A673 (cell line): ENCODE measurements at regions not wholly inside any gene's neighbourhood (a gene's known extent, or its start where the extent isn't known, plus 50 kb on each side); places are given as distances from the start of the nearest gene placed in this dataset.

Experiments
- BruUV-seq: library from RNA; stranded (reverse); fragments of 400-500 nt; replicated peaks from 2 replicates; lab custom pipeline; 2021; lab: Mats Ljungman, UMichigan
- CTCF ChIA-PET: fragments of 300-600 bp; sonication (Branson Sonifier 250); formaldehyde crosslinking; loops from one replicate; lab custom pipeline; 2022; ENCODE audit warnings: antibody characterized with exemption; lab: Charles Lee
- POLR2A ChIA-PET: fragments of 300-600 bp; sonication (Branson Sonifier 250); formaldehyde crosslinking; loops from one replicate; lab custom pipeline; 2022; ENCODE audit warnings: antibody characterized with exemption; ENCODE audit not compliant: low non-redundant PET; lab: Charles Lee
- DNase-seq: peaks from one replicate; pipeline ENCODE4 v3.0.0-alpha.2; 2015; ENCODE audit warnings: low spot score
- H3K27ac ChIP-seq: fragments of 200-600 bp; sonication (generic); 2 replicates; pipeline ENCODE4 v1.5.1; 2016; ENCODE audit warnings: mixed run types, low read depth, mild to moderate bottlenecking, mixed read lengths, antibody characterized with exemption, low read length; ENCODE audit not compliant: poor library complexity, severe bottlenecking
- H3K27me3 ChIP-seq: fragments of 200-600 bp; sonication (generic); replicated peaks from 2 replicates; pipeline ENCODE4 v1.6.1; 2017; ENCODE audit warnings: mixed run types, low read depth, mild to moderate bottlenecking, mixed read lengths, antibody characterized with exemption, low read length; ENCODE audit not compliant: insufficient read depth, poor library complexity
- H3K36me3 ChIP-seq: fragments of 200-600 bp; sonication (generic); 2 replicates; pipeline ENCODE4 v1.6.1; 2016; ENCODE audit warnings: mixed run types, mild to moderate bottlenecking, mixed read lengths, antibody characterized with exemption, low read length; ENCODE audit not compliant: insufficient read depth, poor library complexity, severe bottlenecking
- H3K4me1 ChIP-seq: fragments of 200-600 bp; sonication (generic); 2 replicates; pipeline ENCODE4 v1.6.1; 2017; ENCODE audit warnings: mixed run types, mild to moderate bottlenecking, mixed read lengths, antibody characterized with exemption, low read length; ENCODE audit not compliant: insufficient read depth, poor library complexity, severe bottlenecking
- H3K4me3 ChIP-seq: fragments of 200-600 bp; sonication (generic); 2 replicates; pipeline ENCODE4 v1.5.1; 2016; ENCODE audit warnings: low read depth, mixed run types, mild to moderate bottlenecking, mixed read lengths, low read length; ENCODE audit not compliant: poor library complexity, severe bottlenecking
- H3K9me3 ChIP-seq: fragments of 200-600 bp; sonication (generic); 2 replicates; pipeline ENCODE4 v1.6.1; 2016; ENCODE audit warnings: mixed run types, low read depth, mild to moderate bottlenecking, mixed read lengths, antibody characterized with exemption, low read length; ENCODE audit not compliant: poor library complexity, severe bottlenecking
- CTCF ChIP-seq: fragments of 300-800, 200-600 bp; sonication (generic); conservative IDR thresholded peaks from 2 replicates; pipeline ENCODE4 v1.5.1; 2017; ENCODE audit warnings: low read depth, mild to moderate bottlenecking, antibody characterized with exemption, low read length, moderate library complexity, mixed read lengths
- EZH2 ChIP-seq: fragments of 200-600 bp; sonication (generic); IDR thresholded peaks from 2 replicates; pipeline ENCODE4 v1.6.1; 2017; ENCODE audit warnings: borderline replicate concordance, low read depth, mild to moderate bottlenecking, mixed read lengths, antibody characterized with exemption, low read length; ENCODE audit not compliant: poor library complexity, severe bottlenecking
- intact Hi-C: fragments of 100-400 bp; cut with micrococcal nuclease; formaldehyde crosslinking; loops from one replicate; pipeline ENCODE4 v1.10.0; 2022; ENCODE audit not compliant: unreplicated experiment

- no peak for DNase-seq
- intact Hi-C loops = no loop called here
- Histone ChIP-seq H3K27ac (no peak overlapping the region), H3K4me1 (peaks cover 15% of the 10 kb centered on the region), H3K27me3 (peaks cover 4% of the 10 kb centered on the region), H3K9me3 (no peaks in the 10 kb centered on the region), H3K4me3 (no peak overlapping the region), H3K36me3 (no peaks in the 10 kb centered on the region)
- ChIA-PET POLR2A (no interaction called here), CTCF (no interaction called here)
- BruUV-seq = no TSS peak
- no peak for TF ChIP-seq CTCF
- TF ChIP-seq EZH2 = no peak
Measured at GRCh38 chr12:67826946-67827720, 162.1 kb upstream of the IFNG-AS1 start.

- intact Hi-C loops = no loop called here
- TF ChIP-seq CTCF (no peak), EZH2 (no peak)
- Histone ChIP-seq H3K27me3 (peaks cover 2% of the 10 kb centered on the region), H3K4me1 (peaks cover 15% of the 10 kb centered on the region), H3K27ac (no peak overlapping the region), H3K36me3 (no peaks in the 10 kb centered on the region), H3K9me3 (no peaks in the 10 kb centered on the region), H3K4me3 (no peak overlapping the region)
- ChIA-PET POLR2A (no interaction called here), CTCF (no interaction called here)
- no TSS peak for BruUV-seq
- peak; percentile 43 for DNase-seq
Measured at GRCh38 chr12:67827820-67828383, 161.3 kb upstream of the IFNG-AS1 start.

GRCh38 chr12:67829896-67830295 lies 159.4 kb upstream of the IFNG-AS1 start:
- Histone ChIP-seq H3K36me3 (no peaks in the 10 kb centered on the region), H3K4me3 (no peak overlapping the region), H3K27ac (no peak overlapping the region), H3K27me3 (no peaks in the 10 kb centered on the region), H3K9me3 (no peaks in the 10 kb centered on the region), H3K4me1 (peaks cover 15% of the 10 kb centered on the region)
- CTCF ChIA-PET = no interaction called here
- no peak for TF ChIP-seq EZH2
- no peak for TF ChIP-seq CTCF
- no TSS peak for BruUV-seq
- peak; percentile 21 for DNase-seq
- POLR2A ChIA-PET = no interaction called here
- intact Hi-C loops = no loop called here
